Right lobe of liver (tissue), 4 donors: ENCODE measurements at regions not wholly inside any gene's neighbourhood (a gene's known extent, or its start where the extent isn't known, plus 50 kb on each side); places are given as distances from the start of the nearest gene placed in this dataset.

Source experiments
- POLR2A ChIP-seq: fragments of 450-650 bp; IDR thresholded peaks from one replicate; pipeline ENCODE4 v1.6.1; 2017; ENCODE audit warnings: antibody characterized with exemption, mild to moderate bottlenecking
- TF ChIP-seq, protein P1 (sequence below), 4 donors: fragments of 200-600 bp in 3 of 4; fragments of 450-650 bp in 1 of 4; IDR thresholded peaks; one replicate each; pipeline versions ENCODE4 v1.5.1 to v1.8.0; 2016 to 2022; ENCODE audit warnings: antibody characterized with exemption in 4 of 4, mild to moderate bottlenecking in 2 of 4
- donor health status: DM: no; HTN: no; CAD: no.
- donor health status: DM: no; HTN: no; CAD: no.
- donor health status: DM: no; HTN: yes; CAD: no.

DNA sequence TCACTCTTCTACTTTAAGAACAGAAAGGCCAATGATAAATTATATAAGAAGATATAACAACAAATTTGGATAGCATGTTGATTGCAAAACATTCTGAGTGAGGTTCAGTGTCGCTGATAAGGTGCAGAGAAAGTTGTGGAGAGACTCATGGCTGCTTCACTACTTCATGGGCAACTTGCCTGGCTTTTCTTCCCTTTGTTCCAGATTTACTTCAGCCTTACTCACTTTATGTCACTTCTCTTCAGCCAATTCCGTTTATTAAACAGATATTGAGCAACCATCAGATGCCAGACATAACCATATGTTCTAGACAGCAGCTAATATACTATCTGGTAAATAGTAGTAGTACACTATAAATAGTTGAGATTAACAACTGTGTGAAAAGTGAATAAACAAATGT is 150.0 kb upstream of the CHL1 start:
- TF ChIP-seq, protein P1, sequence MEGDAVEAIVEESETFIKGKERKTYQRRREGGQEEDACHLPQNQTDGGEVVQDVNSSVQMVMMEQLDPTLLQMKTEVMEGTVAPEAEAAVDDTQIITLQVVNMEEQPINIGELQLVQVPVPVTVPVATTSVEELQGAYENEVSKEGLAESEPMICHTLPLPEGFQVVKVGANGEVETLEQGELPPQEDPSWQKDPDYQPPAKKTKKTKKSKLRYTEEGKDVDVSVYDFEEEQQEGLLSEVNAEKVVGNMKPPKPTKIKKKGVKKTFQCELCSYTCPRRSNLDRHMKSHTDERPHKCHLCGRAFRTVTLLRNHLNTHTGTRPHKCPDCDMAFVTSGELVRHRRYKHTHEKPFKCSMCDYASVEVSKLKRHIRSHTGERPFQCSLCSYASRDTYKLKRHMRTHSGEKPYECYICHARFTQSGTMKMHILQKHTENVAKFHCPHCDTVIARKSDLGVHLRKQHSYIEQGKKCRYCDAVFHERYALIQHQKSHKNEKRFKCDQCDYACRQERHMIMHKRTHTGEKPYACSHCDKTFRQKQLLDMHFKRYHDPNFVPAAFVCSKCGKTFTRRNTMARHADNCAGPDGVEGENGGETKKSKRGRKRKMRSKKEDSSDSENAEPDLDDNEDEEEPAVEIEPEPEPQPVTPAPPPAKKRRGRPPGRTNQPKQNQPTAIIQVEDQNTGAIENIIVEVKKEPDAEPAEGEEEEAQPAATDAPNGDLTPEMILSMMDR (IDR thresholded peaks at IDR 0.05), result no peak
- no peak for TF ChIP-seq POLR2A
